Lower leg skin (tissue), 4 donors: ENCODE measurements at regions not wholly inside any gene's neighbourhood (a gene's known extent, or its start where the extent isn't known, plus 50 kb on each side); places are given as distances from the start of the nearest gene placed in this dataset.

Experiments
- DNase-seq, 2 donors: peaks; one replicate each; pipeline ENCODE4 v3.0.0-alpha.2; 2019; ENCODE audit warnings: low spot score in 2 of 2
- H3K4me3 ChIP-seq: fragments of 200-600 bp; sonication (generic); 2 replicates; pipeline ENCODE4 v1.5.1; 2017; ENCODE audit warnings: mild to moderate bottlenecking, low read depth; ENCODE audit not compliant: poor library complexity, severe bottlenecking
- CTCF ChIP-seq, 3 donors: fragments of 450-650 bp; IDR thresholded peaks; one replicate each; pipeline ENCODE4 v1.5.1; 2016; ENCODE audit warnings: antibody characterized with exemption in 3 of 3, mild to moderate bottlenecking in 3 of 3, moderate library complexity in 2 of 3
- POLR2A ChIP-seq, 2 donors: fragments of 450-650 bp; IDR thresholded peaks; one replicate each; pipeline ENCODE4 v1.6.1; 2016 to 2017; ENCODE audit warnings: antibody characterized with exemption in 2 of 2, mild to moderate bottlenecking in 1 of 2, moderate library complexity in 1 of 2
- WGBS, 2 donors: methylation state at CpG; one replicate each; pipeline ENCODE4 v1.1.5; 2018; 5-methylcytosine and 5-hydroxymethylcytosine counted together
- intact Hi-C: fragments of 100-400 bp; cut with DNase I; formaldehyde crosslinking; loops from one replicate; pipeline ENCODE4 v1.15.0; 2023; ENCODE audit warnings: low total_unique reads

GRCh38 chr6:21771626-21772320, 178.2 kb downstream of the SOX4 start:
- intact Hi-C loops, result no loop called here
- H3K4me3 ChIP-seq, result no peak overlapping the region
- no peak for DNase-seq
- TF ChIP-seq CTCF (IDR thresholded peaks at IDR 0.05), result no peak
- TF ChIP-seq POLR2A (IDR thresholded peaks at IDR 0.05), result no peak
- WGBS, 2 donors, result 53 to 65% methylated on average over 4 of the region's 4 CpGs

DNA sequence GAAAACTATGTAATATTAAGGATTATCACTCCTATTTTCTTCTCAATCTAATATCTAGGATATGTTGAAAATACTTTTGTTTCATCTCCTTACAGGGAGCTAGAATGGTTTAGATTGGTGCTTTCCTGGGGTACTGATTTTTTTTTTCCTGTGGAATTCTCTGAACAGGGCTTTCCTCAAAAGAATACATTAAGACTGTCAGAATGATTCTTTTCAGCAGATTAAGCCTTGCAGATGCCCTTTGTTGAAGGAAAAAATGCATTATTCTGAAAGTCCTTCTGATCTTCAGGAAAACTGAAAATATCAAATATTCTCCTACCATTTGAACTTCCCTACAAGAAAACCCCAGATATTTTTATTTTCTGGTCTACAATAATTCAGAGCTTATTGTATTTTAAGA, 178.9 kb downstream of the SOX4 start:
- DNase-seq, result no peak
- no peak overlapping the region for H3K4me3 ChIP-seq
- no peak for TF ChIP-seq POLR2A (IDR thresholded peaks at IDR 0.05)
- TF ChIP-seq CTCF (IDR thresholded peaks at IDR 0.05), result no peak
- intact Hi-C loops, result no loop called here

- DNase-seq, result no peak
- H3K4me3 ChIP-seq, result no peak overlapping the region
- 85 to 90% methylated on average over 9 of the region's 9 CpGs for WGBS, 2 donors
- intact Hi-C loops, result no loop called here
- no peak for TF ChIP-seq POLR2A (IDR thresholded peaks at IDR 0.05)
- TF ChIP-seq CTCF (IDR thresholded peaks at IDR 0.05), result no peak
These were observed 179.5 kb downstream of the SOX4 start for GRCh38 chr6:21772884-21773575.

GRCh38 chr6:21773576-21773968, 180.0 kb downstream of the SOX4 start:
- WGBS, 2 donors, result 95 to 96% methylated on average over 6 of the region's 6 CpGs
- intact Hi-C loops, result no loop called here
- no peak overlapping the region for H3K4me3 ChIP-seq
- DNase-seq, result no peak
- TF ChIP-seq CTCF (IDR thresholded peaks at IDR 0.05), result no peak
- TF ChIP-seq POLR2A (IDR thresholded peaks at IDR 0.05), result no peak

GRCh38 chr6:21777846-21778245, 184.3 kb downstream of the SOX4 start:
- no peak overlapping the region for H3K4me3 ChIP-seq
- no peak for DNase-seq
- TF ChIP-seq CTCF (IDR thresholded peaks at IDR 0.05) (no peak), POLR2A (IDR thresholded peaks at IDR 0.05) (no peak)
- intact Hi-C loops, result no loop called here
- WGBS, 2 donors, result 86 to 92% methylated on average over 1 of the region's 1 CpG
